Esophagus mucosa (tissue), 1 donor: ENCODE measurements at regions not wholly inside any gene's neighbourhood (a gene's known extent, or its start where the extent isn't known, plus 50 kb on each side); places are given as distances from the start of the nearest gene placed in this dataset.
A peak's percentile ranks its signal among the peaks of the same experiment; 100 is the strongest.

Experiments
- ATAC-seq: fragments of 200-7000 bp; cut with Tn5 transposase; one replicate; pipeline ENCODE4 v1.9.1; 2020
- donor health status: DM: yes; HTN: yes; CAD: no.

DNA sequence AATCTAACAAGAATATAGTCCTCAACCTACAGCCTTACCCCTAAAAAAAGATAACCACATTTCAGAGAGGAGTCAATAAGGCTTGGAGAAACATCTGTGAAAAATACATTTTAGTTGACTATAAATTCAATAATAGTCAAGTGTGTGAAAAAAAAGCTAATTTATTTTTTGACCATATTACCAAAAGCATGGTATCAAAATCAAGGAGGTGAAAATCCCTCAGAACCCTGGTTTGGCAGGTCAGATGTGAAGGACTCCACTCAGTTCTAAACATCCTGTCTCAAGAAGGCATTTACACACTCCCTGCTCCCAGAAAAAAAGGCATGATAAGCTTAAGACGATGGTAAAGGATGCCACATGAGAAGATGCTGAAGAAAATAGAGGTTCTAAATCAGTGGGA, 745.1 kb upstream of the TENM3 start:
- no peak for ATAC-seq

DNA sequence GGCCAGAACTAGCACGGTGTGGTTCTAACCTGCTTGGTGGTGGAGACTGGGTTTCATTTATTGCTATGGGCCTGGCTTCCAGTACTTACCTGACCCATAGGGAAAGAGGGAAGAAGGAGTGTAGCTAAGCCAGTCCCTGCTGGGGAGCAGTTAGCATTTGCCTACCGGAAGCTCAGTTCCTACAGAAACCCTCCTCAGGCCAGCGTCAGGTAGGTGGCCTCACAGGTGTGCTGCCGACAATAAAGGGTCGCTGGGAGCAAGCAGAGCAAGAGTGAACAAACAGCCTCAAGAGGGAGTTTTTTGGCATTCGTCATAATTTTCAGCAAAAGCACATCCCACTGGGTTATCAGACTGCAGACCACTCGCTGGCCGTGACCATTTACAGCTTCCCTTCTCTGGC, 740.6 kb upstream of the TENM3 start:
- no peak for ATAC-seq

DNA sequence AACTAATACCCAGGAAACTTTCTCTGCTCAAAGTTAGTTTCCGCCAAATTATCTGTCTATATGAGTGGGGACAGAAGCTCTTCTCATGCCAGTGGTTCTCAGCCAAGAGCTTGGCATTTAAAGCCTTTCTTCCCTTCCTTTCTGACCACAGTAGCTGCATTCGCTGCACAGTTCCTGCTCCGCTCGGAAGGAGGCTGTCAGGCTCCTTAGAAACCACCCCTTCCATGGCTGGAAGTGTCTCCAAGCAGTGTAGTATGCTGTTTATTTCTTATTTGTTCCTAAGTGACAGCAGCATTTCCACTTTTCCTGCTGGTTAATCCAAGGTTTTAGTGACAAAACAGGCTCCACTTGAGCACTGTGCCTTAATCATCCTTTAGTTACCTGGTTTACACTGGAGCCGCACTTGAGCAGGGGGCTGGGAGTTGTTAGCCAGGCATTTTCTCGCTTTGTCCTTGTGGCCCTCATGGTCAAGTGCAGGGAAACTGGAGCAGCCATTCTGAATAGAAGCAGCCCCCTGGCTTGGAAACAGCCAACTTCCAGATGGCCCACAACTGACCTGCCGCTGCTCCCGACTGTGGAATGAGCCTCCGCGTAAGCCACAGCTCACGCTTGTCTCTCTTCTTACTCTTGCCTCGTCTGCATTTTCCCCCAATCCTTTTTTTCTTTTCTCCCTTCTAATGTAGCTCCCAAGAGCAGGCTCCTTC, 739.4 kb upstream of the TENM3 start:
- ATAC-seq = no peak

DNA sequence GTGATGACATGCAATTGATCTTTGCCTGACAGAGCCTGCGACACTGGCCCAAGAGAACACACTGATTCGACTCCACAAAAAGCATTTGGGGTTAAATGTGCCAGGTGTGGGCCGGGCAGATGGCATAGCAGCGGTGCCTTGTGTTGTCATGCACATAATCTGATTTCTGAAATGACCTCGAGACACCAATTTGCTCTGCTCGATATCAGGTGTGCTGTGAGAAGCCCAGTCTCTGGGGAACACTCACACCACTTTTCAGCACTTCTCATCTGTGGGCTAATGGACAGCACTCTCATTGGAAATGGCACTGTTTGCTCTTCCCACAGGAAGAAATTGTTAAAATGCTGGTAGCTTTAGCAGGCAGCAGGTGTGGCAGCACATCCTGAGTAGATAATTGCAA, 738.3 kb upstream of the TENM3 start:
- ATAC-seq = no peak

DNA sequence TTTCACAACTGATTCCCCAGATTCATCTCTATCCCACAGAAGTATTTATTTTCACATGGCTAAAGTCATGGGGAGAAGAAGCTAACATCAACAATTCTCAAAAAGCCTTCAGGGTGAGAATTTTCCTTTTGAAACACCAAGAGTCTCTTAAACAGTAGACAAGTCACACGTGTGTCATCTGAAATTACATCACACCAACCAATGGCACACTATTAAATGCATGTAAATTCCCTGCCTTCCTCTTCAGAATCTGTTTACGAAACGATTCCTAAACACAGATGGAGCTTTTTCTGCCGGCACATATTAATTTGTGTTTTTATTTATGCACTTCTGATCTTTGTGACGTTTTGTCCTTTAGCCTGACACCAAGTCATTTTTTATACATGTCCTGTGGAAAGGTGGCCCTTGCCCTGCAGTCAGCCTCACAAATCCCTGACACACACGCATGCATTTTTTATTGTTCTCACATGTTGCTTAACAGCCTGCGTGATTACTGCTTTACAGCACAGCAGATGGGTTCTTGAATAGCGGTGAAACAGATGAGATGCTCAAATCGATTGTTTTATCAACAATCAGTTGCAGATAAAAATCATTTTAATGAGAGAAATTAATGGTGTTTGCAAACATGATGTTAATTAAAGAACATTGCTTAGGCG, 735.9 kb upstream of the TENM3 start:
- no peak for ATAC-seq

DNA sequence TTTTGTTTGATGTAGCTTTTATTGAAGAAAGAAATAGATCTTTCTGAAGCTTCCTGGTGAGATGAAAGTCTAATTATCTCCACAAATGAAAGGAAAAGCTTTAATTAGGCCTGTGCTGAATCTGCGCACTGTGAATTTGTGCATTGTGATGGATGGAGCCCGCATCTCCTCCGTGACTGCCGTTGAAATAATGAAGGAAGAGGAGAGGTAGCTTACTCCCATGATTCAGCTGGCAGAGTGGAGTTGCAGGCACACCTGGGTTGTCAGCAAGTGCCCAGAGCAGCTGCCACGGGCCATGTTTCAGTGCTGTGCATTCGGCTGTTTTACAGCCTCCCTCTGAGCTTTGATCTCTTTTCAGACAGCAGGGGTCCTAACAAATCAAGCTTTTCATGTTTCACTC, 735.3 kb upstream of the TENM3 start:
- ATAC-seq = no peak

DNA sequence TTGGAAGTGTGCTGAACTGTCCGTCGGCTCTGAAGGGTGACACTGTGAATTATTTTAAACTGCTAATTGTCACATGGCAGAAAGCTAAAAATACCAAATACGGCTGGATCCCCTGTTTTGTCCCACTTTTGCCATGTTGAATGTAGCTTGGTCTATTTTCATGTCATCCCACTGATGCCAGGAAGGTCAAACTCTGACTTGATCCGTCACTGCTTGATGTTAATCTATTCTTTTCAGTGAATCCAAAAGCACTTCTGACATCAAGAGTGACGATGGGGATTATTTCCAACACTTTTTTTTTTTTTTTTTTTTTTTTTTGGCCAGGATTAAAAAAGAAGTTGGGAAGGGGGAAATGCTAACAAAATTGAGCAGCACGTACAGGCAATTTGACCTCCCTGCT, 734.6 kb upstream of the TENM3 start:
- ATAC-seq = no peak

DNA sequence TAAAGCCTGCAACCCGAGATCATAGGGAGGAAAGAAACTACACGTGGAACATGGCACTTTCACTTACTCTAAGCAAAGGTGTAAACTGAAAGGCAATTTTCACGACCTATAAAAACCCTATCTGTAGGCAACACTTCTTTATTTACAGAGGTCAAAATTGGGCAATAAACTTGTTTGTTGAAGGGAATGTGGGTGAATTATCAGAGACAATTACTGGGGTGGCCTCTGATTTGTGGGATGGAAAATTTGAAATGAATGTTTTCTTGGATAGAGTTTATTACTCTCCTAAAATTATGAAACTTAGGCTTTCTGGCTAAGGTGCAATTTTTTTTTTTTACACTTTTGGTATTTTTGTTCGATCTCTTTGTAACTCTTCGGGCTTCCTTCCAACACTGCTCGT, 734.1 kb upstream of the TENM3 start:
- ATAC-seq = no peak

DNA sequence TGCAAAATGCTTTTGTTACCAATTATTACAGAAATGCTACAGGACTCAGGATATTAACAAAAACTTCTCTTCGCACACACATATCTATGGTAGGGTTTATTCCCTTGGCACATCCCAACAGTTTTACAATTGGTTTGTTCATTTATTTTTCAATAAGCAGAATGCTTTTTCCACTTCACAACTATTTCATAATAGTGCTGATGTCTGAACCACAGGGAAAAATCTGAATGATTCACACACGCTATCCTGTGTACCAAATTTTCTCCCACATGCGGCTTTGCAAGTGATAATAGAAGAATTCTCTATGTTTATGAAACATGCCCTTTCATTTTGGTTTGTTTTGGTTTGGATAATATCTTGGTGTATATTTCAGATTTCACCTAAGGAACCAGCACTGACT, 725.7 kb upstream of the TENM3 start:
- ATAC-seq = no peak

DNA sequence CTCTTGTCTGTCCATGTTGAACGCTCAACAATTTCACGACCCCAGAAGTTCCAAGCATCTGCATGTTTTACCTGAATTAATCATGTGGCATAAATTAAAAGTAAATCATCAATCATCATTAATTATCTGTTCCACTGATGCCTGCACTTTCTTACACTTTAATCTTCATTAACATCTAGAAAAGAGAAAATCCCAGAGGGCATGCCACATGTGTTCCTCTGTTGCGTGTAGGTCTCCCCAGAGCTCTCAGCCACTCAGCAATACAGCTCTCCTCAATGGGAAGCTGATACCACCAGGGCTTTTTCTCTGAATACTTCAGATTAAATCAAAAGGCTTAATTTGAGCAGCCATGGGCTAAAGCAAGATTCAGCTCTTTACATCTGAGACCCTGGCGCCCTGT, 722.4 kb upstream of the TENM3 start:
- no peak for ATAC-seq

DNA sequence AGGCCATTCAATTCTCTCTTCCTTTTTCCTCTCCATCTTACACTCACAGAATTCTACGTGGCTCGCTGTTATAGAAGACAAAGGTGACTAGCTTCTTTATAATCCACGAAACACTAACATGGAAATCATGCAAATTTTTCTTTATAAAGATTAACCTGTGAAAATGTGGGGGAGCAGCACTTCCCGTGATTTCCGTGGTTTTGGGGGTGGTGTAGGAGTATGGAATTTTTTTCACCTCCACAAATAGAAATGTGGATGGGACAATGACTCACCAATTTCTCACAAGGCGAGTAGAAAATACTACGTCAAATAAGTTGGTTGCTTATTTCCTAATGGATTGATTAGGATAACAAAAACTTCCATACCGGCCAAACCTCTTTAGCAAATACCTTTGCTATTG, 719.2 kb upstream of the TENM3 start:
- ATAC-seq = no peak

DNA sequence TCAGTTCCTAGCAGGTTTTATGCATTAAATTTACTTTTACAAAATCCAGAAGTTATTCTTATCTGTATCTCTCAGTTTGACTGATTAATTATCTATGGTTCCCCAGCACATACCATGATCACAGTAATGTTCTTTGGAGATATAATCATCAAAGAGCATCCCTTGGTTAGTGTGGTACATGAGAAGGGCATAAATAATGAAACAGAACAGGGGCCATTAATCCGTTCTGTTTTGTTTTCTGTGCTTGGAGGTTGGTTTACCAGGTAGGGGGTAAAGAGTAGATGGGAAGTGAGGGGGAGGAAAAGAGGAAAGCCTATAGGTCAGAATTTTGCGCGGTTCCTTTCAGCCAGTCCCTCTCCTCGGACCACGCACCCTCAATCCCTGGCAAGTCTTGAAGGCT, 718.7 kb upstream of the TENM3 start:
- ATAC-seq = no peak

DNA sequence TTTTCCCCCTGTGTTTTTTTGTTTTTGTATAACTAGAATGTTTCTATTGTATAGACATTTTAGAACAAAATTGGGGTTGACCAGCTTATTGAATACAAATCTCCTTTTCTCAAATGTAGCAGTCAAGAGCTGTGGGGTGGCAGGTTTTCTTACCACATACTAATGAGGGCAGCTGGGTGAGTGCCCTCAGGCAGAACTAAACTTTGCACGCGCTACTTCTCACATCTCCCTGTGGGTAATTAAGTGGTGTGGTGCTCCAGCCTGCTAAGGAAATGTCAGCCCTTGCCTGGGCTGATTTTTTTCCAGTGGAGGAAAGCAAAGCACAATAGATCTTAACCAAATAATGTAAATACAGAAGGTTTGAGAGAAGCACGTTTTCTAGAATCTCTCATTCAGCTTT, 717.6 kb upstream of the TENM3 start:
- no peak for ATAC-seq

DNA sequence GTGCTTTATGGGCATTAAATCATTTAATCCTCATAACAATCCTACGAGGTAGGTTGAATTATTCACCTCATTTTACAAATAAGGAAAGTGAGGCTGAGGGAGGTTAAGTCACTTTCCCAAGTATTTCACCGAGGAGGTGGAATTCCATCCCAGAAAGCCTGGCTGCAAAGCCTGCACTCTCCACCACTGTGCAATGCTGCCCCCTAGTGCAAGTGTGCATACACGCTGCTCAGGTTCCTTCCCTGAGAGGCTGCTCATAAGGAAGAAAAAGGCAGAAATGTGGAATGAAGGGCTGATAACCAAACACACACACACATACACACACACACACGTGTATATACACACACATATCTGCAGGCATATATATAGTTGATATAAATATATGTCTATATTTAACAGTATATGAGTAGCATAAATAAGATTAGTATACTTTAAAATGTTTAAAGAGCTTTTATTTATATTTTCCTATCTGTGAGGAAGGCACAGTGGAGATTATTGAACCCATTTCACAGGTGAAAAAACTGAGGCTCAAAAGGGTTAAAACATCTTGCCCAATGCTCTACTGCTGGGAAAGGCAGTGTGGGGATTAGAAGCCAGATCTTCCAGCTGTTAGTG, 714.5 kb upstream of the TENM3 start:
- peak; percentile 79 for ATAC-seq

DNA sequence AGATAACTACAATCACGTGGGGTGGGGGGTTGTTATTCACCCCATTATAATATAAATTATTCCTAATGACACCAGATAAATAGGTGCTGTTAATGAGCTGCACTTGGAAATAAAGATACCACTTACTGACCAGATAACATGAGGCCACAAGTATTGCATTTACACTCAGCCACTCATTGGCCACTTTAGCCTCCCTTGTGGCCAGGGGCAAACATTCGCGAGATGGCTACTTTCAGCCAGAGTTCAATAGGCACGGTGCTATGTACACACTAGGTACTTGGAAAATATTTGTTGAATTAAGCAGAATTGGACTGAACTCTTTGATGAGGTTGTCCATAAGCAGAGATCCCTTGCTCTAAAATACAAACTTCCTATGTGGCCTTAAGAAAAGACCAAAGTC, 713.7 kb upstream of the TENM3 start:
- ATAC-seq = no peak

DNA sequence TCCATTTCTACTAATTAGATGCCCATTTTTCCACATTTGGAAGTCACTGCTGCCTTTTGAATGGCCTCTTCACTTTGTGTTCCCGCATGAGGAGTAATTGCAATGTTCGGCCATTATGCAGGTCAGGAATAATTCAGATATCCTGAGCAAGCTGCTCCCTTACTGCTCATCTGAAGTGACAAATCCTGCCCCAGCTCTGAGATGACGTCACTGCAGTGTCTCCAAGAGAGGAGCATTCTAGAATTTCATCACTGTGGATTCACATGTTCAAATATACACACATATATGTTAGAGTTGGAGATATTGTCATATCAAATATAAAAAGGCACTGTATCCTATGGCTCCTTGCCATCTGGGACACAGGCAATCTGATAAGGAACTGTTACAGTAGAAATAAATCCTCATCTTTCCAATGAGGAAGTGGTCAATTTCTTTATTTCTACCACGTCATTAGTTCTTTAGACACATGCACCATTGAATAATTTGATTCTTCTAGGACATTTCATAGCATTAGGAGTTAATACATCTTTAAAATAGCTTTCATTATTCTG, 706.9 kb upstream of the TENM3 start:
- ATAC-seq = no peak

DNA sequence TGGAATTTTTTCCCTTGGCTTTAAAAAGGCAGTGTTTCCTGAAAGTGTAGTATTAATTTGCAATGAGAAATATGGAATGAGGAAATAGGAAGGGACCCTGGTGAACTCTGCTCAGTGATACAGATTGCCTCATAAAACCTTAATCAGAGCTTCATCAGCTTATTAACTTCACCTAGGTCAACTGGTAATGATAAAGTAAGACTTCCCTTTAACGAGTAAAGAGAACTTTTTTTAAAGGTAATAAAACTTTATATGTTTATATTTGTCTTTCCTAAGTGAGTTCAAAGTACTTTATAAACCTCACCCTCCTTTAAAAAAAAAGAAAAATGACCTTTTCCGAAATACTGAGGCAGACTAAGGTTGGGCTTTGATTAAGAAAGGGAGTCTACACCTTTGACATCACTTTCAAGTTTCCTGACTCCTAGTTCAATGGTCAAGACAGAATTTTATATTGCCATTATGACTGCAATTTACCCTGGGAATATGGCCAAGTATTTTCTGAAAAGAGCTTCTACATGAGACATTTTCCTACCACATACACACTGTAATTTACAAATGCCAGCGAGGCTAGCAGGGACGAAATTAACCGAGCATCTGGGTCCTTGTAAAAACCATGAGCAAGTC, 706.3 kb upstream of the TENM3 start:
- no peak for ATAC-seq

DNA sequence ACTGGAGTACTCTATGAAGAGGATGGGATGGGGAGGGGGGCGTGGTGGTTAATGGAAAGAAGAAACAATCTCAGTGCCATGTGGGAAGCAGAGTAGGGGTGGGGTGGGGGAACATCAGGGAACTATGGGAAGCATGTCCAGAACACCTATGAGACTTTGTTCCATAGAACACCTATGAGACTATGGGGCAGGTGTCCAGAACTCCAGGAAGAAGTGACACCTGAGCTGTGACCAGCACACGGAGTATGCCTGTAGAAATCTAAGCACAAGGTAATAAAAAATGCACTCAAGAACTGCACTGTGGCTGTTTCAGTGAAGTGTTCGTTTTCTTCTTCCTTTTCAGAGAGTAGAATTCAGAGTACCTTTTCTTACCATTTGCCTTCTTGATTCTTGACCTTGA, 704.8 kb upstream of the TENM3 start:
- ATAC-seq = no peak

DNA sequence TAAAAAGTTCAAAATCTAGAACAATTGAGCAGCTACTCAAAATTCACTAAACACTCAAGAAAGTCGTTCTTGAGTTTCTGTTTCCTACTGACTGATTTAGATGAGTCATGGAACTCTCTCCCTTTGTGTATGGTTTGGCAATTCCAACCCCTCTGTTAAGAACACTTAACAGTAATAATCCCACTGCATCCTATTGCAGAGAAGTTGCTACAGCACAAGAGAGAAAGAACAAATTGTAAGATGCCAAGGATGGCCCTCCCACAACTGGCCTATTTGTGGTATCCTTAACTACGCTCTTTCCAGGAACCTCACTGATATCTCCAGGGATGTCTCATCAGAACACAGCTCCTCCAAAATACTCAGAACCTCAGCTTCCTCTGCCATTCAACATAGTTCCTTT, 701.8 kb upstream of the TENM3 start:
- ATAC-seq = no peak

DNA sequence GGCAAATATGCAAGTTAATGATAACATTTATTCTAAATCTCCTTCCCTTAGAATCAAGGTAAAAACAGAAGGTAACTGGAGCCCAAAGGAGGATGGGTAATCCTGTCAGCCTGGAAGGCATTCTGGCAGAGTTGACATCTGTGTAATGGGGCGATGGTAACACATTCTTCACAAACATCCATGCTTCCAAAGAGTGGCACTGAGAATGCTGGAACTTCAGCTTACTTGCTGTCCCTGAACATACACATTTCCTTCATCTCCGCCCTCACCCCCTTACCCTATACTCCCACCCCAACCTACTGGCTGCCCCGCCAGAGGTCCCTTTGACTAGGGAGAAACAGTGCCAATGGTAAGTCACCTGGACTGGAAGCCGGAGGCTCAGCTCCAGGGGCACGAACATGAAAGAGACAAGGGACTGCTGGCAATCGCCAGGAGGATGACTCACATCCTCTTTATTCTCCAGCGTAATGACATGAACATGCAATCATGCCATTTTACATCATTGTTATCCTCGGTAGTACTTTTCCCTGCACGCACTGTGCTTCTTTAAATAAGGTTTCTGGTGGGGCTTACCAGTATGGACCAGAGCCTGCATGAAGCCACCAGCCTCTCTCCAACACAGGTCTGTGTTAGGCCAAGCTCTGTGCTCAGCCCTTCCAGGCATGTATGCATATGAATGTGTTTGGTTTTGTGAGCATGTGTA, 694.2 kb upstream of the TENM3 start:
- peak; percentile 57 for ATAC-seq

DNA sequence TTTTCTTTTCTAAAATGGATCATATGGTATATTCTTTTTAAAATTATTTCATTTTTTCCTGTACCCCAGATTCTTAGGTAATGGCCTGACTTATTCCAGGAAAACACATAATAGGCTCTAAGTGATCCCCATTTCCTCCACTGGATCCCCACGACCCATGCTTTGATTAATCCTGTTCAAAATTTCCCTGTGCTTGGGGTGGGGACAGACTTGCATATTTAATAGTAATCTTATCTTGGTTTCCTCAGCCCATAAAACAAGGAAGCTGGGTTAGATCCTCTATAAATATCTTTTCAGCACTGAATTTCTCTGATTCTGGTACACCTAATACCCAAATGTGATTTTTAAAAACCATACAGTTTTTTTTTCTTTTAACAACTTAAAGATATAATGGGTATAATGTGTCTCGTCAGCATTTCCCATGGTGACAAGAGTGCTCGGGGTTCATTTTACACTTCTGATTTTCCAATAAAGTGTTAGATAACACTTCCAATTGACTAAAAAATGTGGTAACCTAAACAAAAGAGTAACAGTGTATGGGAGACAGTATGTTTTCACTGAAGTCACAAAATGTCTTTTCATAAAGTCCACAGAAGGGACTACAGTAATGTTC, 693.5 kb upstream of the TENM3 start:
- ATAC-seq = no peak

DNA sequence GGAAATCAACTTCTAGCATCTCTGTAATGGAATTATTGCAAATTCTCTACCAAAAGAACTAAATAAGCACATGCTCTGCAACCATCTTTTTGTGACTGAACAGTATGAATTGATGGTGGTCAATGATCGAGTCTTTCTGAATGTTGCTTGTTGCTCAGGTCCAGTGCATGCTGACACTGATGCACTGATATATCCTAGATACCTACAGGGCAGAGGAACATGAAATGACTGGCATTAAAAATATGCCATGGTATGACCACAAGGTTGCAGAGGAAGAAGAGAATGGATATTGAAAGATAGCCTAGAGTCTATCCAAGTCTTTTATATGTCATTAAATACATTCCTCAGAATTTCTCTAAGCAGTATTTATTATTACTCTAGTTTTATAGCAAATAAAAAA, 692.8 kb upstream of the TENM3 start:
- no peak for ATAC-seq

DNA sequence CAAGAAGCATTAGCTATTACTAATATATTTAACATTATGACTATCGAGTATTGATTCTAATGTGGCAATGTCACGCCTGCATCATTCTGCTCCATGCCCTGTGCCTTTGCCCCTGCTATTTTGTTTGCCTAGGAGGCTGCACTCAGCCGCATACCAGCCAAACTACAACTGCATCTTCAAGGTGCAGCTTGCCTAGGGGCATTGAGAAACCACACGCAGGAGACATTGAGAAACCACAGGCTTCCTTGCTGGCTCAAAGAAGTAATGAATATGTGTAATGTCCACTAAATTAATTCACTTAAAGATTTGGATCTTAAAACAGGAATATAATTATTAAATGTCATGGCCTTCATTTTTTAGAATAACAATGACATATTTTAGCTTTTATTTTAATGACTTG, 683.6 kb upstream of the TENM3 start:
- ATAC-seq = no peak
